ENCODE measurements at regions not wholly inside any gene's neighbourhood (a gene's known extent, or its start where the extent isn't known, plus 50 kb on each side); places are given as distances from the start of the nearest gene placed in this dataset.

DNA sequence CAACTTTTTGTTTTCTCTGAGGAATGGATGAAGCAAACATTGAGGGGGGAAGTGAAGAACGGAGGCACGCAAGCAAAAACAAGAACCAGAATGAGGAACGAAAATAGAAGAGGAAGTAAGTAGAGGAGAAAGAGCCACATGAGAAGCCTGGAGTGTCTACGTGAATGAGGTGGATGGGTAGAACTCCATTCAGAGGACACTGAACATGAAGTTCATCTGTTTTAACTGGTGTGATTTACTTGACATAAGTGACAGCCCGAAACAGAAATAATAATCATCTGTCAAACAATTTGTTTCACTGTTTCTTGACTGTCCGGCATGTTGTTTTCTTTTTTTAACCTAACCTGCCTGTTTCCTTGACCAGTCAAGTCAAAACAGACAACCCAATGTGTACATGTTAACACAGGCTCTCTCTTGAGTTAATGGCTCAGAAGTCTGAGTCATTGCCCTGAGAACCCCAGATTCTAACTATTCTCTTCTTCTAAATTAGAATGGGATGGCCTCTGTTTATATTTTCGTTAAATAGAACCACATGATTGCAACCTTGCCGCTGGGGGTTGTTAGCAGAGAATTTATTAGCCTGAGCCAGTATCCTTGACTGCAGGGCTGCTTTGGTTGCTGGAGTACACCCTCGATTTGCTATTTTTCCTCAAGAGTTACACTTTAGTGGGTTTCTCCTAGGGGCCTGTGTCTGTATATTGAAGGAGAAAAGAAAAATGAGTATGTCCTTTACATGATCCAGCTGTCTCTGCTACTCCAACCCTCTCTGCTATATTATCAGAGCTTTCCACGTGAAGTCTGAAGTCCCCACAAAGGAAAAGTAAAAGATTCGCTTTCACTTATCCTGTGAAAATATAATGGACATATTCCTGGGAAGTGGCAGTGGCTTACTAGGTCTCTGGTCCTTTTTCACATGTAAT lies 151.7 kb downstream of the ZC3H11B start:
- TF ChIP-seq, protein P1, sequence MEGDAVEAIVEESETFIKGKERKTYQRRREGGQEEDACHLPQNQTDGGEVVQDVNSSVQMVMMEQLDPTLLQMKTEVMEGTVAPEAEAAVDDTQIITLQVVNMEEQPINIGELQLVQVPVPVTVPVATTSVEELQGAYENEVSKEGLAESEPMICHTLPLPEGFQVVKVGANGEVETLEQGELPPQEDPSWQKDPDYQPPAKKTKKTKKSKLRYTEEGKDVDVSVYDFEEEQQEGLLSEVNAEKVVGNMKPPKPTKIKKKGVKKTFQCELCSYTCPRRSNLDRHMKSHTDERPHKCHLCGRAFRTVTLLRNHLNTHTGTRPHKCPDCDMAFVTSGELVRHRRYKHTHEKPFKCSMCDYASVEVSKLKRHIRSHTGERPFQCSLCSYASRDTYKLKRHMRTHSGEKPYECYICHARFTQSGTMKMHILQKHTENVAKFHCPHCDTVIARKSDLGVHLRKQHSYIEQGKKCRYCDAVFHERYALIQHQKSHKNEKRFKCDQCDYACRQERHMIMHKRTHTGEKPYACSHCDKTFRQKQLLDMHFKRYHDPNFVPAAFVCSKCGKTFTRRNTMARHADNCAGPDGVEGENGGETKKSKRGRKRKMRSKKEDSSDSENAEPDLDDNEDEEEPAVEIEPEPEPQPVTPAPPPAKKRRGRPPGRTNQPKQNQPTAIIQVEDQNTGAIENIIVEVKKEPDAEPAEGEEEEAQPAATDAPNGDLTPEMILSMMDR (IDR thresholded peaks at IDR 0.05), result no peak
- TF ChIP-seq EZH2 (IDR thresholded peaks at IDR 0.05) (no peak), EZH2phosphoT487 (IDR thresholded peaks at IDR 0.05) (no peak)

Data from neural progenitor cell (in vitro differentiated cells).